ENCODE measurements at regions not wholly inside any gene's neighbourhood (a gene's known extent, or its start where the extent isn't known, plus 50 kb on each side); places are given as distances from the start of the nearest gene placed in this dataset.
"Not testable (repeated sequence)": the region's sequence is repeated elsewhere in the genome, so short reads cannot be mapped to it uniquely, and the experiment has no call there.

DNA sequence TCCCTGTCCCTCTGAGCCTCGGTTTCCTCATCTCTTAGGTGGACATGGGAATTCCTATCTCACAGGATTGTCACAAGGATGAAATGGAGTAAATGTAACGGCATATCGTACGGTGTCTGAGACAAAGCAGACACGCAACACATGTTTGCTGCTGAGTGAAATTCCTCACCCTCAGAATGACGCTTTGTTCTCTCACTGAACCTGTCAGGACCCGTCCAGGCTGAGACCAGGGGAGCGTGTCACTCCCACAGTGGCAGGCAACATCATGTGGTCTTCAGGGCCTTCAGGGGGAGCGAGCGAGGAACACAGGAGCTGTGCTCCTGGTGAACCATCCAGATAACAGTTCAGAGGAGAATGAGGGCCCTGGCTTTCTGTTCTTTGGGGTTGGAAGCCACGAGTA is 74.2 kb downstream of the TOMM20 start:
- ATAC-seq (ENCODE audit: low read depth) (no peak), DNase-seq (no peak)
- POLR2A ChIA-PET, result interaction anchor here (0.6 to 1.0 kb wide), 3 partner anchors 21 to 567 kb away, joined by 3 to 4 read pairs (median 4); no protein-coding TSS in a partner anchor
- TF ChIP-seq CTCF (IDR thresholded peaks at IDR 0.05), result no peak
- Mint-ChIP-seq H3K27ac (no peak overlapping the region), H3K4me3 (no peak overlapping the region), H3K36me3 (ENCODE audit: low read depth) (no peaks in the 10 kb centered on the region), H3K4me1 (peaks cover 25% of the 10 kb centered on the region), H3K27me3 (no peaks in the 10 kb centered on the region), H3K9me3 (no peaks in the 10 kb centered on the region)
- CTCF ChIA-PET, result no interaction called here
- intact Hi-C loops (cut with micrococcal nuclease), result no loop called here

DNA sequence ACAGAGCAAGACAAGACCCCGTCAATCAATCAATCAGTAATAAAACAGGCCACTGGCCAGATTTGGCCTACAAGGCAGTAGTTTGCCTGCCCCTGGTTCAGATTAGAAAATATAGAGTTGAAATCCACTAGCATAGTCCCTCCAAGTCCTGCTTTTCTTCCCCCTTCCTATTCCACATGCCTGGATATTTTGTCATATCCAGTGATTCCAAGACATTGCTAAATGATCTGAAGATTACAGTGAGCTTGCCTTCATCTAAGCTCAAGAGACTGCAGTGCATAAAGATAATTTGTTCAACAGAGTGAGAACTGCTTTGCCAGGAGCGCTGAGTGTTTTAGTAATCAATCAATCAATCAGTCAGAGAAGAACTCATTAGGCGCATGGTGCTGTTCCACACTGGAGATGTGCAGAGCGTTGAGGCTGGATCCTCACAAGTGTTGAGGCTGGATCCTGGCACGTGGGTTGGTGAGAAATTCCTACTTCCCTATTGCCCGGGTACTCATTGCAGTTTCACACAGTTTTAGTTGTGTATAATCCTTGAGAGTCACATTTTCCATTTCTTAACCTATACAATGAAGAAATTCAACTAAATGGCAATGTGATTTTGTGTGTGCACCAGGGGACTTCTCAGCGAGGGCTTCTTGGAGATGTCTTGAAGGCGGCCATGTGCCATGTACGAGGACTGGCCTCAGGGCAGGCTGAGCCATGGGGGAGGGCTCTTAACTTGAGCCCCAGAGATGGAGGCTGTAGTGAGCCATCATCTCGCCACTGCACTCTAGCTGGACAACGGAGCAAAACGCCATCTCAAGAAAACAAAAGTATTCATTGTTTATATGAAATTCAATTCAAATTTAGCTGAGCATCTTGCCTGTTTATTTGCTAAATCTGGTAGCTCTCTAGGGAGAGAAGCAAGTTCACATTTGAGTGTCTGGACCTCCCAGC is 76.3 kb downstream of the TOMM20 start:
- Mint-ChIP-seq H3K36me3 (ENCODE audit: low read depth) (no peaks in the 10 kb centered on the region), H3K27me3 (no peaks in the 10 kb centered on the region), H3K27ac (peak overlapping the region; percentile 26), H3K4me1 (peaks cover 44% of the 10 kb centered on the region), H3K4me3 (peak overlapping the region; percentile 5), H3K9me3 (no peaks in the 10 kb centered on the region)
- TF ChIP-seq CTCF (IDR thresholded peaks at IDR 0.05), result no peak
- ATAC-seq (ENCODE audit: low read depth) (no peak), DNase-seq (no peak)
- POLR2A ChIA-PET, result interaction anchor here (1.1 to 6.6 kb wide), 2 partner anchors 35 to 41 kb away, joined by 3 to 115 read pairs; no protein-coding TSS in a partner anchor
- intact Hi-C loops (cut with micrococcal nuclease), result no loop called here
- CTCF ChIA-PET, result no interaction called here

DNA sequence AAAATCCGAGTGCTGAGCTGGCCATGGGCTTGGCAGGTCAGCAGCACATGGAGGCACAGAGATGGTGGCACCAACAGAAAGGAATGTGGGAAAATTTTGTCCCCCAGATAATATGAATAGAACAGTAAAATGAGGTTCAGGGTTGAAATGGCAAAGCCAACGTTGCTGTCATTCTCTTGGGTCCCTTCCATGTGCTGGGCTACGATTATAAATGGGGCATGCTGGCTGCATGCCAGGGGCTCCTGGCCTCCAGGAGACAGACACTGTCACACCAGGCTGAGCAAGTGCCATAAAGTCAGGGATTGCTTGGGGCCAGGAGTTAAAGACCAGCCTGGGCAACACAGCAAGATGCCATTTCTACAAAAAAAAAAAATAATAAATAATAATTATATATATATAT is 77.1 kb downstream of the TOMM20 start:
- CTCF ChIA-PET, result no interaction called here
- DNase-seq (no peak), ATAC-seq (ENCODE audit: low read depth) (no peak)
- POLR2A ChIA-PET, result interaction anchor here (0.6 to 6.6 kb wide), 8 partner anchors 10 to 440 kb away, joined by 3 to 115 read pairs (median 26); partner anchors contain the start of gene IRF2BP2
- Mint-ChIP-seq H3K4me3 (no peak overlapping the region), H3K27ac (peak overlapping the region; percentile 60), H3K27me3 (no peaks in the 10 kb centered on the region), H3K36me3 (ENCODE audit: low read depth) (no peaks in the 10 kb centered on the region), H3K9me3 (no peaks in the 10 kb centered on the region), H3K4me1 (peaks cover 46% of the 10 kb centered on the region)
- TF ChIP-seq CTCF (IDR thresholded peaks at IDR 0.05), result no peak
- intact Hi-C loops (cut with micrococcal nuclease), result no loop called here

DNA sequence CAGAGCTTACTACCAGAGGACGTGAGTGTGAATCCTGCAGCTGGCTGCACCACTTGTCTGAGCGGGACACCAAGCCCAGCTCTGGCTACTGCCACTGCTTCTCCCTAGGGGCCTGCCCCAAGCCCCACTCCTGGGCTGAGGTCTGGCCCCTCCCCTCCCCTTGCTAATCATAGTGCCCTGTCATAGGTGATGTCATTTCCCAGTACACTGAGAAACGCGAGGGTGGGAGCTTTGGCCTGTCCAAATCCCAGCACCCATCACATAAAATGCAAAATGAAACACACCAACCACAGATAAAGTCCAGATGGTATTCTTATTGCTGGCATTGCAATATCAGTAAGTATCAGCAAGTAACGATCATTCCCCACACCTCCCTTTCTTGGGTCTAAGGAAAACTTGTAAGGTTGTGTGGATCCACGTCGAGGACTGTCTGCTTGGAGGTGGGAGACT is 77.7 kb downstream of the TOMM20 start:
- CTCF ChIA-PET, result no interaction called here
- intact Hi-C loops (cut with micrococcal nuclease), result no loop called here

GRCh38 chr1:235049716-235050378 is 78.8 kb downstream of the TOMM20 start:
- intact Hi-C loops (cut with micrococcal nuclease), result loop anchor here (2.0 kb wide), 2 partner anchors 15 to 33 kb away; no protein-coding TSS in a partner anchor
- H3K27me3 Mint-ChIP-seq; H3K4me3 Mint-ChIP-seq; H3K9me3 Mint-ChIP-seq; ATAC-seq (ENCODE audit: low read depth); DNase-seq; H3K36me3 Mint-ChIP-seq (ENCODE audit: low read depth); CTCF ChIA-PET: not testable (repeated sequence)
- peak overlapping the region; percentile 72 for H3K27ac Mint-ChIP-seq
- POLR2A ChIA-PET, result interaction anchor here (0.8 to 6.6 kb wide), 10 partner anchors 15 to 439 kb away, joined by 3 to 119 read pairs (median 29); partner anchors contain the start of gene IRF2BP2
- H3K4me1 Mint-ChIP-seq, result peaks cover 52% of the 10 kb centered on the region

More for the DNA sequence above, 77.7 kb downstream of the TOMM20 start:
- Mint-ChIP-seq H3K4me3 (peak overlapping the region; percentile 24), H3K36me3 (ENCODE audit: low read depth) (no peaks in the 10 kb centered on the region), H3K4me1 (peaks cover 50% of the 10 kb centered on the region), H3K9me3 (no peaks in the 10 kb centered on the region), H3K27ac (peak overlapping the region; percentile 60), H3K27me3 (no peaks in the 10 kb centered on the region)
- DNase-seq (peak; percentile 30), ATAC-seq (ENCODE audit: low read depth) (peak; percentile 51)
- POLR2A ChIA-PET, result interaction anchor here (0.6 to 6.6 kb wide), 9 partner anchors 10 to 440 kb away, joined by 3 to 115 read pairs (median 17); partner anchors contain the start of gene IRF2BP2
- TF ChIP-seq CTCF (IDR thresholded peaks at IDR 0.05), result no peak
